Endothelial cell (in vitro differentiated cells): ENCODE measurements at regions not wholly inside any gene's neighbourhood (a gene's known extent, or its start where the extent isn't known, plus 50 kb on each side); places are given as distances from the start of the nearest gene placed in this dataset.

Source experiments
- DNase-seq: peaks from one replicate; pipeline ENCODE4 v3.0.0; 2021; ENCODE audit warnings: low spot score
- H3K27ac Mint-ChIP-seq: one replicate; pipeline ENCODE4 v1.8.0; 2021; ENCODE audit warnings: mixed read lengths, inconsistent platforms; ENCODE audit not compliant: unreplicated experiment
- H3K27me3 Mint-ChIP-seq: one replicate; pipeline ENCODE4 v1.8.0; 2021; ENCODE audit warnings: mild to moderate bottlenecking, moderate library complexity, mixed read lengths, inconsistent platforms; ENCODE audit not compliant: unreplicated experiment
- H3K36me3 Mint-ChIP-seq: one replicate; pipeline ENCODE4 v1.8.0; 2021; ENCODE audit warnings: mild to moderate bottlenecking, low read depth, mixed read lengths, inconsistent platforms; ENCODE audit not compliant: unreplicated experiment
- H3K4me1 Mint-ChIP-seq: one replicate; pipeline ENCODE4 v1.8.0; 2021; ENCODE audit warnings: mild to moderate bottlenecking, mixed read lengths, inconsistent platforms; ENCODE audit not compliant: unreplicated experiment
- H3K4me3 Mint-ChIP-seq: one replicate; pipeline ENCODE4 v1.8.0; 2021; ENCODE audit warnings: mild to moderate bottlenecking, mixed read lengths, inconsistent platforms; ENCODE audit not compliant: unreplicated experiment
- H3K9me3 Mint-ChIP-seq: one replicate; pipeline ENCODE4 v1.8.0; 2021; ENCODE audit warnings: mixed read lengths, inconsistent platforms; ENCODE audit not compliant: unreplicated experiment
- TF ChIP-seq, protein P1 (sequence below): fragments of 200-600 bp; sonication (generic); IDR thresholded peaks from one replicate; pipeline ENCODE4 v1.5.0; 2021; ENCODE audit warnings: antibody characterized with exemption; ENCODE audit not compliant: unreplicated experiment

DNA sequence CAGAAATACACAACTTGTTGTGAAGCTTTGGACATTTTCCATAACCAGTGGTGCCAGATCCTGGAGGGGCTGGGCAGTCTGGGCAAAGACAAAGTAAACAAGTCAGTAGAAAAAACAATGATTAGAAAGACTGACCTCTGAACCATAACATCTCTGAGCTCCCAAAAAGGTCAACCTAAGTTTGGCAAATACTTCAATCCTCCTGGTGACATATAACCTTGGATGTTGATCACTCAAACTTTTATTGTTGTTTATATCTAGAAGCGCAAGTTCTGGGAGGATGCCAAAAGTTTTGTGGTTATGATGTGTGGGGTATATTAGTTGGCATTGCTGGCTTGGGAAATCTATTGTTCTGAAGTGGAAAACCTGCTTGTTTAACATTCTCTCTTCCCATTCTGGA, 257.7 kb downstream of the DIPK2A start:
- Mint-ChIP-seq H3K4me3 (no peak overlapping the region), H3K27ac (no peak overlapping the region), H3K9me3 (no peaks in the 10 kb centered on the region), H3K4me1 (no peaks in the 10 kb centered on the region), H3K36me3 (no peaks in the 10 kb centered on the region), H3K27me3 (no peaks in the 10 kb centered on the region)
- TF ChIP-seq, protein P1, sequence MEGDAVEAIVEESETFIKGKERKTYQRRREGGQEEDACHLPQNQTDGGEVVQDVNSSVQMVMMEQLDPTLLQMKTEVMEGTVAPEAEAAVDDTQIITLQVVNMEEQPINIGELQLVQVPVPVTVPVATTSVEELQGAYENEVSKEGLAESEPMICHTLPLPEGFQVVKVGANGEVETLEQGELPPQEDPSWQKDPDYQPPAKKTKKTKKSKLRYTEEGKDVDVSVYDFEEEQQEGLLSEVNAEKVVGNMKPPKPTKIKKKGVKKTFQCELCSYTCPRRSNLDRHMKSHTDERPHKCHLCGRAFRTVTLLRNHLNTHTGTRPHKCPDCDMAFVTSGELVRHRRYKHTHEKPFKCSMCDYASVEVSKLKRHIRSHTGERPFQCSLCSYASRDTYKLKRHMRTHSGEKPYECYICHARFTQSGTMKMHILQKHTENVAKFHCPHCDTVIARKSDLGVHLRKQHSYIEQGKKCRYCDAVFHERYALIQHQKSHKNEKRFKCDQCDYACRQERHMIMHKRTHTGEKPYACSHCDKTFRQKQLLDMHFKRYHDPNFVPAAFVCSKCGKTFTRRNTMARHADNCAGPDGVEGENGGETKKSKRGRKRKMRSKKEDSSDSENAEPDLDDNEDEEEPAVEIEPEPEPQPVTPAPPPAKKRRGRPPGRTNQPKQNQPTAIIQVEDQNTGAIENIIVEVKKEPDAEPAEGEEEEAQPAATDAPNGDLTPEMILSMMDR = no peak
- DNase-seq = no peak

DNA sequence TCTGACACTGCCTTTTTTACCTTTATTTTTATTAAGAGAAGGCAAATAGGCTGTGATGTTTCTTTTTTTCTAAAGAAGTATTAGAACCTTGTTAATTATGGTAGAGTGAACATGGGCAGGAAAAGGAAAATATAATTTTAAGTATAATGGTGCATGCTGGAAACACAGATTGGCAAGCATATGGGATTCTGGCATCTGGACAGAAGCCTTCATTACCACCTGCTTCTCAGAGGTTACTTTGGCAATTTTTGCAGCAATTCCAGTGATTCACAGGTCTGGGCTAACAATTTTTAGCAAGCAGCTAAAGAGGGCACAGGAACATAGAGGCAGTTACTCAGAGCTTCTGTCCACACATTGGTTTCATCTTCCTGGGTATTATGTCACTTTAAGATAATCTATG, 258.3 kb downstream of the DIPK2A start:
- TF ChIP-seq, protein P1 = no peak
- H3K9me3 Mint-ChIP-seq = no peaks in the 10 kb centered on the region
- H3K27me3 Mint-ChIP-seq = no peaks in the 10 kb centered on the region
- H3K36me3 Mint-ChIP-seq = no peaks in the 10 kb centered on the region
- DNase-seq = no peak
- no peaks in the 10 kb centered on the region for H3K4me1 Mint-ChIP-seq
- H3K4me3 Mint-ChIP-seq = no peak overlapping the region
- H3K27ac Mint-ChIP-seq = no peak overlapping the region

DNA sequence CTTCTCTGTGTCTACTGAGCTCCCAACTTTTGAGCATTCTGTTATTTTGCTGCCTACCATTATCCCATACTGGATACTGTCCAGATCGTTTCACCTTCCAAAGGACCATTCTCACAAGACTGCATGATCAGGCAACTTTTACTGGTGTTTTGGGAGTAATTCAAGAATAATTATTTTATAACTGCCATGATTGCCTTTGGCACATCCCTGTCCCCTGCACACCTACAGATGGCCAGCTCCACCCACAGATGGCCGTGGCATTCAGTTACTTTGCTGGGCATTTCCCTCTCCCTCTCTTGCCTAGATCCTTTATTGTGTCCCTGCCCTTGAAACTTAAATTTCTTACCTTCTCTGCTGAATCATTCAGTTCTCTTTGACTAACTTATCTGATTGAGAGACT, 263.9 kb downstream of the DIPK2A start:
- Mint-ChIP-seq H3K27ac (no peak overlapping the region), H3K4me3 (no peak overlapping the region), H3K27me3 (no peaks in the 10 kb centered on the region), H3K9me3 (no peaks in the 10 kb centered on the region), H3K4me1 (no peaks in the 10 kb centered on the region), H3K36me3 (no peaks in the 10 kb centered on the region)
- TF ChIP-seq, protein P1 = no peak
- no peak for DNase-seq

DNA sequence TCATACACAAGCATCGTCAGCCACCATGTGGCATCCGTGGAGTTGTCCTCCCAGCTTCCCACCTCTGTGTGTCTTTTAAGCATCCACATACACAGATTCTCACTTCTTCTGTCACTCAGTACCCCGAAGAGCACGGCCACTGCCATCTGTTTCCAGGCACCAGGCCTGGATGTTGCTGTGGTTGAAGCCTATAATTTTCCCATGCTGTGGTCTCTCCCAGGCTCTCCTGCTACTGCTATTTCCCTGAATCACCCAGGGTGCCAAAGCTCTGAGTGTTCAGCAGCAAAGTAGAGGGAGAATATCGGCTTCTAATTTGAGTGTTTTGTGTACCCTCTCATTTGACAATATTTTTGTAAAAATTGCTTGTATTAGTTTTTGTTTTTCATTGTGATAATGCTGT, 265.7 kb downstream of the DIPK2A start:
- Mint-ChIP-seq H3K36me3 (no peaks in the 10 kb centered on the region), H3K27me3 (no peaks in the 10 kb centered on the region), H3K4me3 (no peak overlapping the region), H3K4me1 (no peaks in the 10 kb centered on the region), H3K27ac (no peak overlapping the region), H3K9me3 (no peaks in the 10 kb centered on the region)
- TF ChIP-seq, protein P1 = no peak
- DNase-seq = no peak

DNA sequence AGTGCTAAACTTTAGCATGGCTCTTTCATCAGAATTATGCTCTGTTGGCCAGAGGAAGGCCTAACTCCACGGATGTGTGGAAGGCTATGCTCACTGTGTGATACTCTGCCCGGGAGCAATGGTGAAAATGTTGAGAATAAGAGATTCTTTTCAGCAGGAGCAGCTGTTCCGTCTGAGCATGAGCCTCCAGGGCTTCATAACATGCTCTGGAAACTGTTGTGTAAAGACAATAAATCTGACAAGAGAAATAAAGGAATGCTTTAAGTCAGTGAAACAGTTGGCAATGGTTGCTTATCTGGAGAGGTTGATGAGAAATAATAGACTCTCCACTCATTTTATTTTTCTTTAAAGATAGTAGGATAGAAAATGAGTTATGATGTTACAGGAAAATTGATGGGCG, 269.8 kb downstream of the DIPK2A start:
- Mint-ChIP-seq H3K4me3 (no peak overlapping the region), H3K4me1 (peaks cover 10% of the 10 kb centered on the region), H3K9me3 (no peaks in the 10 kb centered on the region), H3K36me3 (no peaks in the 10 kb centered on the region), H3K27ac (no peak overlapping the region), H3K27me3 (no peaks in the 10 kb centered on the region)
- DNase-seq = no peak
- TF ChIP-seq, protein P1 = no peak
